ENCODE measurements at regions not wholly inside any gene's neighbourhood (a gene's known extent, or its start where the extent isn't known, plus 50 kb on each side); places are given as distances from the start of the nearest gene placed in this dataset.
A peak's percentile ranks its signal among the peaks of the same experiment; 100 is the strongest.

DNA sequence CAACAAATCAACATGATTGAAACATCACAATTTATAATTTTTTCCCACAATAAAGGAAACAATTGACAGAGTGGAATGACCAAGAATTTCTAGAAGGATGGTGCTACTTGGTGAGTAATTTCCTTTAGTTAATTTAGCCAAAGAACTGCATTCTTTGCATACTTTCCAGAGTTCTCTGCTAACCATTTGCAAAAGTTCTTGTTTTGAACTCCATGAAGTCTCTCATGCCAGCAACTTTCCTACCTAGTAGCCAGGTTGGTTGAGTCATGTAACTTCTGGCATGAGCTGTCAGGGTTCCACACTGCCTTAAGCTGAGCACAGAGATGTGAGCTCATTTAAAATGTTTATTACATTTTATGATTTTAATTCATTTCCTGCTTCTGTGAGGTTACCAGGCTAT is 539.6 kb downstream of the PID1 start:
- H3K9me3 ChIP-seq (ENCODE audit: control insufficient read depth, insufficient read depth, low read depth, low read length): no peaks in the 10 kb centered on the region
- H3K4me1 ChIP-seq (ENCODE audit: control insufficient read depth, extremely low read depth, insufficient read depth, low read length): no peaks in the 10 kb centered on the region
- no peak overlapping the region for H3K4me3 ChIP-seq (replicated peaks in 1 of 4; ENCODE audit: control extremely low read depth in 1 of 4, insufficient read depth in 1 of 4, low read depth in 3 of 4, low read length in 4 of 4)
- H2AFZ ChIP-seq (ENCODE audit: low read length): no peak overlapping the region
- H4K20me1 ChIP-seq (ENCODE audit: control insufficient read depth, extremely low read depth, insufficient read depth, low read length): no peaks in the 10 kb centered on the region
- H3K27ac ChIP-seq (ENCODE audit: insufficient read depth, low read length): no peak overlapping the region
- TF ChIP-seq, protein P1, sequence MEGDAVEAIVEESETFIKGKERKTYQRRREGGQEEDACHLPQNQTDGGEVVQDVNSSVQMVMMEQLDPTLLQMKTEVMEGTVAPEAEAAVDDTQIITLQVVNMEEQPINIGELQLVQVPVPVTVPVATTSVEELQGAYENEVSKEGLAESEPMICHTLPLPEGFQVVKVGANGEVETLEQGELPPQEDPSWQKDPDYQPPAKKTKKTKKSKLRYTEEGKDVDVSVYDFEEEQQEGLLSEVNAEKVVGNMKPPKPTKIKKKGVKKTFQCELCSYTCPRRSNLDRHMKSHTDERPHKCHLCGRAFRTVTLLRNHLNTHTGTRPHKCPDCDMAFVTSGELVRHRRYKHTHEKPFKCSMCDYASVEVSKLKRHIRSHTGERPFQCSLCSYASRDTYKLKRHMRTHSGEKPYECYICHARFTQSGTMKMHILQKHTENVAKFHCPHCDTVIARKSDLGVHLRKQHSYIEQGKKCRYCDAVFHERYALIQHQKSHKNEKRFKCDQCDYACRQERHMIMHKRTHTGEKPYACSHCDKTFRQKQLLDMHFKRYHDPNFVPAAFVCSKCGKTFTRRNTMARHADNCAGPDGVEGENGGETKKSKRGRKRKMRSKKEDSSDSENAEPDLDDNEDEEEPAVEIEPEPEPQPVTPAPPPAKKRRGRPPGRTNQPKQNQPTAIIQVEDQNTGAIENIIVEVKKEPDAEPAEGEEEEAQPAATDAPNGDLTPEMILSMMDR (conservative IDR thresholded peaks at IDR 0.05 in 1 of 2, IDR thresholded peaks at IDR 0.05 in 1 of 2; ENCODE audit: low read depth in 1 of 2, low read length in 2 of 2): no peak
- no peak for TF ChIP-seq EZH2 (IDR thresholded peaks at IDR 0.05; ENCODE audit: low read length, missing control alignments)
- H3K27me3 ChIP-seq (ENCODE audit: control insufficient read depth, insufficient read depth, low read length): no peaks in the 10 kb centered on the region
- H3K4me2 ChIP-seq (ENCODE audit: extremely low read depth, insufficient read depth, low read length): no peak overlapping the region
- H3K9ac ChIP-seq (ENCODE audit: insufficient read depth, low read length): no peak overlapping the region
- H3K79me2 ChIP-seq (ENCODE audit: control insufficient read depth, insufficient read depth, low read length): no peaks in the 10 kb centered on the region
- DNase-seq (ENCODE audit: low read depth in 2 of 2): peak; percentile 34 to 97
- no peaks in the 10 kb centered on the region for H3K36me3 ChIP-seq (ENCODE audit: control insufficient read depth, insufficient read depth, low read length)

DNA sequence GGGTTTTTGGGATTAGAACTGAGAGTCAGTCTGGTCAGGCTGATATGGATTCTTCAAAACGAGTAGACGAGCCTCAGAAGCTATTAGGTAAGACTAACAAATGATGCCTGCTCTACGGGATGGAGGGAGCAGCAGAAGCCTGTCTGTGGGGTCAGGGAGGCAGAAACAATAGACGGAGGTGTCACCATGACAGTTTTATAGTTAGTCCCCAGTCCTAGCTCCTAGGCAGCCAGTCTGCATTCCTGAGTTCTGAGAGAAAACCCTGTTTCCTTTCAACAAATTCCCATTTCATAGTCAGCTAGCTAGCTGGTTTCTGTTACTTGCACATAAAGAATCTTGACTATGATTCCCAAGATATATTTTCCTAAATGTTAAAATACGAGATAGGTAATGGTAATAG is 542.1 kb downstream of the PID1 start:
- Histone ChIP-seq H3K36me3 (ENCODE audit: control insufficient read depth, insufficient read depth, low read length) (no peaks in the 10 kb centered on the region), H3K4me1 (ENCODE audit: control insufficient read depth, extremely low read depth, insufficient read depth, low read length) (no peaks in the 10 kb centered on the region), H3K4me3 (replicated peaks in 1 of 4; ENCODE audit: control extremely low read depth in 1 of 4, insufficient read depth in 1 of 4, low read depth in 3 of 4, low read length in 4 of 4) (no peak overlapping the region), H3K27me3 (ENCODE audit: control insufficient read depth, insufficient read depth, low read length) (no peaks in the 10 kb centered on the region), H2AFZ (ENCODE audit: low read length) (no peak overlapping the region), H3K79me2 (ENCODE audit: control insufficient read depth, insufficient read depth, low read length) (no peaks in the 10 kb centered on the region), H3K9me3 (ENCODE audit: control insufficient read depth, insufficient read depth, low read depth, low read length) (no peaks in the 10 kb centered on the region), H3K4me2 (ENCODE audit: extremely low read depth, insufficient read depth, low read length) (no peak overlapping the region), H3K27ac (ENCODE audit: insufficient read depth, low read length) (no peak overlapping the region), H4K20me1 (ENCODE audit: control insufficient read depth, extremely low read depth, insufficient read depth, low read length) (no peaks in the 10 kb centered on the region), H3K9ac (ENCODE audit: insufficient read depth, low read length) (no peak overlapping the region)
- DNase-seq (ENCODE audit: low read depth in 2 of 2): peak in 1 of 2 donors; percentile 50
- TF ChIP-seq, protein P1 (conservative IDR thresholded peaks at IDR 0.05 in 1 of 2, IDR thresholded peaks at IDR 0.05 in 1 of 2; ENCODE audit: low read depth in 1 of 2, low read length in 2 of 2): no peak
- no peak for TF ChIP-seq EZH2 (IDR thresholded peaks at IDR 0.05; ENCODE audit: low read length, missing control alignments)

DNA sequence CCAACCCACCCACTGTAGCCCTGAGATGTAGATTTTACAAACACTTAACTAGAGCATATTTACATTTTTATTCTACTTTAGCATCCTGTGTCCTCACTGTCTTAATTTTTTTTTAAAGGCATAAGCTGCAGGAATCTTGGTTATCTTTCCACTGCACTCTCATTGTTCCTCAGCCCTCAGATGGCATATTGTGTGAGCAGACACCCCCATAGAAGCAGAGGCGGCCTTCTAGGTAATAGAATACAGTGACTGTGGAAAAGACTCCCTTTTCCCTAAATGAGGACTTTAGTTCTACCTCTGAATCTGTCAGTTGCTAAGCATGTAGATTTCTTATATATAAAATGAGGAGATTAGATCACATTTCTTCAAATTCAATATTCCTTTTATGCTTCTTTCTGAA is 543.5 kb upstream of the SPHKAP start:
- Histone ChIP-seq H3K9me3 (ENCODE audit: control insufficient read depth, insufficient read depth, low read depth, low read length) (no peaks in the 10 kb centered on the region), H3K4me2 (ENCODE audit: extremely low read depth, insufficient read depth, low read length) (no peak overlapping the region), H3K36me3 (ENCODE audit: control insufficient read depth, insufficient read depth, low read length) (no peaks in the 10 kb centered on the region), H3K27ac (ENCODE audit: insufficient read depth, low read length) (no peak overlapping the region), H3K79me2 (ENCODE audit: control insufficient read depth, insufficient read depth, low read length) (no peaks in the 10 kb centered on the region), H3K9ac (ENCODE audit: insufficient read depth, low read length) (no peak overlapping the region), H3K27me3 (ENCODE audit: control insufficient read depth, insufficient read depth, low read length) (no peaks in the 10 kb centered on the region), H3K4me1 (ENCODE audit: control insufficient read depth, extremely low read depth, insufficient read depth, low read length) (no peaks in the 10 kb centered on the region), H2AFZ (ENCODE audit: low read length) (no peak overlapping the region), H3K4me3 (replicated peaks in 1 of 4; ENCODE audit: control extremely low read depth in 1 of 4, insufficient read depth in 1 of 4, low read depth in 3 of 4, low read length in 4 of 4) (no peak overlapping the region), H4K20me1 (ENCODE audit: control insufficient read depth, extremely low read depth, insufficient read depth, low read length) (no peaks in the 10 kb centered on the region)
- TF ChIP-seq, protein P1 (conservative IDR thresholded peaks at IDR 0.05 in 1 of 2, IDR thresholded peaks at IDR 0.05 in 1 of 2; ENCODE audit: low read depth in 1 of 2, low read length in 2 of 2): no peak
- TF ChIP-seq EZH2 (IDR thresholded peaks at IDR 0.05; ENCODE audit: low read length, missing control alignments): no peak
- DNase-seq (ENCODE audit: low read depth in 2 of 2): no peak
